GM19238 (cell line): ENCODE measurements at regions not wholly inside any gene's neighbourhood (a gene's known extent, or its start where the extent isn't known, plus 50 kb on each side); places are given as distances from the start of the nearest gene placed in this dataset.

Experiments
- DNase-seq: peaks from one replicate; pipeline ENCODE4 v3.0.0; 2011; ENCODE audit warnings: low spot score; ENCODE audit not compliant: insufficient read length

DNA sequence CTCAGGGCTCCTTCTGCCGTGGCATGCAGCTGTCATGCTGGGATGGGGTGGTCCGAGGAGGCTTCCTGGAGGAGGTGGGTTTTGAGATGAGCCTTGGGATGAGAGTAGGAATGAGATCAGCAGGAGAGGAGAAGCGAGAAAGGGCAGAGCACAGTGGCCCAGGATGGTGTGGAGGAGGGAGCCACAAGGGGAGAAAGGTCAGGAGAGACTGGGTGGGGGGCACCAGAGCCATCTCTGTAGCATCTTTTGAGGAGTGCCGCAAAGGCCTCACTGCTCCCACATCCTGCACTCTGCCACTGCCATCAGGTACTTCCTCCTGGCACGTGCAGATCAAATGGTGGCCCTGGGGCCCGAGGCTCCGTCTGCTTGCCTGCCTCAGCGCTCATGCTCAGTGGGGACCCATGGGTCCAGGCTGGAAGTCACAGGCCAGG is 150.2 kb downstream of the MACROH2A1 start:
- no peak for DNase-seq

DNA sequence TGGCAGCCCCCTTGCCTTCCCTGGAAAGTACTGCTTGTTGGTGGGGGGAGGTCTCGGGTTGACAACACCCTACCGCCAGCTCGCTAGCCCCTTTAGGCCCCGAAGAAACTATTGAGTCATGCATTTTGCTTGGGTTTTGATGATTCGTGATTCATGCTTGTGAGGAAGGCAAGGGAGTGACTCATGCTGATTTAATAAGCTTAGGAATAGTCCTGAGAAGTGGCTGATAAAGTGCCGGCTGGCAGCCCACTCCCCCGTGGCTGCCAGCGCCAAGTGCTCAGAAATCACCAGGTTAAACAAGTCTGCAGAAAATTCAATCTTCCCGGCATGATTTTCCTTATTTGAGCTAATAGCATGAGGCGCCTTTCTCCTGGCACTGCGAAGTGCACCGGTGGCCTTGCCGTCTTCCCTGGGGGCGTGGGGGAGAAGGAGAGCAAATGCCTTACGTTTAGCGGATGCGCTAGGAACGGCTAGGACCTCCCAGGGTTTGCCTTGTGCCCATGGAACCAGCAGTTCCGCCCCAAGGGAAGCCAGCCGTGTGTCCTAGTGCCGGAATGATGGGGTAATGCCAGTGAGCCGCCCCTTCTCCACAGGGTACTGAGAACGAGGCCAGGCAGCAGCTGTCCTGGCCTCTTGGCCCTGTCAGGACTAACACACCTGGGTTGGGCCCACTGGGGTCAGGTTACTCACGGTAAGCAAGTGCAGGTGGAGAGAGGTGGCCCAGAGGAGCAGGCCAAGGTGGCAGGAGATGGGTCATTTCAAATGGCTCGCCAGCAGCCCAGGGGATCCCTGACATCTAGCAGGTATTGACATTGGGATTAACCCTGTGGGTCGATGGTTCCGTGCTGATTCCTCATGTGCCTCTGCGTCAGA is 151.9 kb downstream of the MACROH2A1 start:
- no peak for DNase-seq

GRCh38 chr5:135246605-135246922 is 152.5 kb downstream of the MACROH2A1 start:
- no peak for DNase-seq

DNA sequence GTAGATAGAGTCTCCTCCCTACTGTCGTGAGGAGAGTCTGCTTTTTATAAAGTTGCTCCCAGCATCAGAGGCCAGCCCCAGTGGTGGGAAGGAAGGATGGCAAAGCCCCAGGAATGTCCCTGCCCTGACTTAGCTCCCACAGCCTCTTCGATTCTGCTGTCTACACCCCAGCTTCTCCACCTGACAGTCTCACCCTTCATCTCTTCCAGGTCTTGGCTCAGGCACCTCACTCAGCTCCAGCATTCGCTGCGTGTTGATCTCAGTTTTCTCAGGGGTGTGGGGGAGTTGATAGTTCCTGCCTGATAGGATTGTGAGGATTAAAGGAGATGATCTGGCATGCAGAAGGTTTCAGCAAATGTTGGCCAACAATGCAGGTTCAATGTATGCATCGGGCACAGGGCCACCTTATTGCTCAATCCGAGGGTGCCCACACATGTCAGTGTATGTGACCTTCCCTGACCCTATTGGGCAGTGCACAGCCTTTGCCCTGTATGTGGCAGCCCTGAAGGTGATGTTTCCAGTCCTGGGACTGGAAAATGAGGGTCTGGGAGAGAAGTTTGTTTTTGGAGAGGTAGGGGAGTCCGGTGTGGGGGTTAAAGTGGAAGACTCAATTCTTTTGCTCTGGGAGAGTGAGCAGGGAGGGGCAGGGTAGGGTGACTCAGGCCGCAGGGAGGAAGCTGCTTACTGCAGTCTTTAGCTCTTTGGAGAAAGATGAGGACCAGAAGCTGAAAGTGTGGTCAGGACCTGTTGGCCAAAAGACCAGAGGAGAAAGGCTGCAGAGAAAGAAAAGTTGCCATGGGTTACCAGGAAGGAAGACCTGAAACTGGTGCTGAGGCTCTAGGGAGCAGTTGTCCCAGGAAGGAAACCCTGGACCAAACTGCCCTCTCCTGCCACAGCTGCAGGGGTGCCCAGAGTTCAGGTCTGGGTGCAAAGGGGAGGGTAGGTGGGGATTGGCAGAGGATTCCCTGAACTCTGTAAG is 153.2 kb downstream of the MACROH2A1 start:
- DNase-seq = no peak

- no peak for DNase-seq
These were observed 154.4 kb downstream of the MACROH2A1 start for GRCh38 chr5:135244620-135245021.

- no peak for DNase-seq
These were observed 155.3 kb downstream of the MACROH2A1 start for GRCh38 chr5:135243556-135244285.

DNA sequence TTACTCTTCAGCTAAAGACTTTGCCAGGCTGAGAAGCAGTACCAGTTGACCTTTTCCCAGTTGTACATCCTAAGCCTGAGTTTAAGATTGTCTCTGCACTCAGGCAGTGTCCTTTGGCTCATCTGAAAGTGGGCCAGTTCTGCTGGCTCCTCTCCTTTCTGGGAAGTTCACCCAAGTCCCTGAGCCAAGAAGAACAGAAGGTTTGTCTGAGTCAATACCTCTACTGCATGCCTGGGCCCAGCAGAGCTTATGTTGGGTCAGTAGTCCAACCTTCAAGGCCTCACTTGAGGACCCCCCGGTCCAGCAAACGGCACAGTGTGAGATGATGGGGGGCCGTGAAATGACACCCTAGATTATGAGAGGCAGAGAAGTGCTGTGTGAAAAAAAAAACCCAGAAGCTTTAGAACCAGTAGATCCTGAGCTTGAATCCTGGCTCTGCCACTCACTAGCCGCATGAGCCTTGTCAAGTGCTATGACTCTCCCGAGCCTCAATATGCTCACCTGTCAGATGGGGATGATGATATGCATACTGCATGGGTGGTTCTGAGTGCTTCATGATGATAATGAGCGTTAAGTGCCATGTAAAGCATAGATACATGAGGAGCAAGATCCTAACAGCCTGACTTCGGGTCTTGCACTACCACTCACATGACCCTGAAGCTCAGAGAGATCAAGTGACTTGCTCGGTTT is 156.0 kb downstream of the MACROH2A1 start:
- no peak for DNase-seq

- no peak for DNase-seq
These were observed 156.8 kb downstream of the MACROH2A1 start for GRCh38 chr5:135242021-135242865.

DNA sequence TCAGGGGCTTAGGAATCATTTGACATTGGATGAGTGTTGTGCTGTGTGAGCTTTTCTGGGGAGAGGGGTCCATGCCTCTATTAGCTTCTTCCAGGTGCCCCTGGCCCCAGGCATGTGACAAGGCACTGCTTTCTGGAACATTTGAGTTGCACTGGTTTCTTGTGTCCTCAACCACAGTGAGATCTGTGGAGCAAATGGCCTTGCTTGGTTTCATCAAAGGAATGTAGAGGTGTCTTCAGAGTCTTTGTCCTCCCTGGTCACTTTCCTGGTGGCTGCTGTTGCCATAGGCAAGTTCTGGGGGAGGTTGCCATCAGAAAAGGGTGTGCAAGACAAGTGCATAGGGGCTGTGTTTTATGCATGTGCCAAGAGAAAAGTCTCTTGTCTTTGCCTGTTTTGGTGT is 157.5 kb downstream of the MACROH2A1 start:
- no peak for DNase-seq

DNA sequence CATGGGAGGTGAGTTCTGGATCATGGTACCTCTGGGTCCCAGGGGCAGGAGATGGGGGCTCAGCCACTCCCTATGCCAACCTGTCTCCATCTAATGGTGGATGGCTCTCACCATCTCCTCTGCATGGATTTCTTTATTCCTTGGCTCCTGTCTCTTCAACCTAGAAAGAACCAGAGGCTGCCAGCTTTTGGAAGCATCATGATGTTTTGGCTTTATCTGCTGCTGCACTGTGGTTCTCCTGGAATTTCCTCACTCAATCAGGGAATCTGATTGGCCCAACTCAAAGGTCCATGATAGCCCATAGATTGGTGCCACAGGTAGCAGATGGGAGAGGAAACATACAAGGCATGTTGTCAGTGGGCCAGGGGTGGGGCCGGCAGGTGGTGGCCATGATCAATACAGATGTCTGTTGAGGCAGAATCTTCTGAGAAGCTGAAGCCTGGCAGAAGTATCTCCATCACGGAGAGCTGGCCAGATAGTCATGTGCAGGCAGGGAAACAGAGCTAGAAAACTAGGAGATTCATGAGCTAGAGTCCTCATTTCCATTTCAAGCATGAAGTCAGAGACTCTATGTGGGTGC is 158.2 kb downstream of the MACROH2A1 start:
- no peak for DNase-seq

GRCh38 chr5:135240283-135240633 is 158.8 kb downstream of the MACROH2A1 start:
- no peak for DNase-seq

DNA sequence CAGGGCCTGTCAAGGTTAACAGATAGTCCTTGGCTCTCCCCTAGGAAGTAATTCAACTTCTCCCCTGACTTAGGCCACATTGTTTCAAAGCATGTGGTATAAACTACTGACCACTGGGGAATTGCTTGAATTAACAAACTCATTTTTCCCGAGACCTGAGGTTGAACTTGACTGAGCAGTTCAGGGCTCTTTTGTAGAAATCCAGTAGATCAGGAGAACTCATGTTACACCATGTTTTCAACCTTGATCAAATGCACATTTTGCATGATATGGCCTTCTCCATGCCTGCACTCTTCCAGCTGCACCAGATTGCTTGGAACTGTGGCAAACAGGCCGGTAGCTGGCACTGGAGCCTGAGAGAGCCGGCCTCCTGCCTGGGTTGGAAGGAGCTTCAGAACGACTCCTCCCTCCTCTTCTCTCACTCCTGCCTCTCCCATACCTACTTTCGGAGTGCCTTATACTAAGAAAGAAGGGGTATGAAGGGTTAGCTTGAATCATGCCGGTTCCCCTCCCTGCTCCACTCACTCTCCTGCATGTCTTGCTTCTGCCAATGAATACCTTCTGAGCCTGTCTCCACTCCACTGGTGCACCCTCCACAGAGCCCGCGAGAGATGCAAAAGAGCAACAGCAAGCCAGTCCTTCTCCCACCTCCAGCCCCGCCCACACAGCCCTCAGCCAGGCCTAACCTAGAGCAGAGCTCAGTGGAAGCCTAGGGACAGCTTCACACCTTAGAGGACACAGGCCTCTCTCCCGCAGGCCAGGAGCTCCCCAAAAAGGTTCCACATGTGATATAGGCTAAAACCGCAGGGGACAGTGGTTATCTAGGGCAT is 159.4 kb downstream of the MACROH2A1 start:
- DNase-seq = no peak

- DNase-seq = no peak
These were observed 160.2 kb downstream of the MACROH2A1 start for GRCh38 chr5:135238622-135239452.

DNA sequence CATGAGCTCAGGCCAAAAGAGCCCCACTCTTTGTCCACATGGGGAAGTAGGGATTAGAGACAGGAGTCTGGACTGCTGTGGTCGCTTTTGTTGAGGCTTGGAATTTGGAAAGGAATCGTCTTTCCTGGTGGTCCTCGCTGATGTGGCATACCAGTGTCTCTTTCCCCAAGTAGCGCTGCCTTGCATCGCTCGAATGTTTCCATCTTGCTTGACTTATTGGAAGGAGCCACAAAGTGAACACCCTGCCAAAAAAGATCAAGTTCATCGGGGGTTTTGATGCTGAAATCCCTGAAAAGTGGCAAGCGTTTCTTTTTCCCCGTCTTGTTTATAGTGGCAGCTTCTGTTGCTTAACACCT is 161.3 kb downstream of the MACROH2A1 start:
- no peak for DNase-seq

DNA sequence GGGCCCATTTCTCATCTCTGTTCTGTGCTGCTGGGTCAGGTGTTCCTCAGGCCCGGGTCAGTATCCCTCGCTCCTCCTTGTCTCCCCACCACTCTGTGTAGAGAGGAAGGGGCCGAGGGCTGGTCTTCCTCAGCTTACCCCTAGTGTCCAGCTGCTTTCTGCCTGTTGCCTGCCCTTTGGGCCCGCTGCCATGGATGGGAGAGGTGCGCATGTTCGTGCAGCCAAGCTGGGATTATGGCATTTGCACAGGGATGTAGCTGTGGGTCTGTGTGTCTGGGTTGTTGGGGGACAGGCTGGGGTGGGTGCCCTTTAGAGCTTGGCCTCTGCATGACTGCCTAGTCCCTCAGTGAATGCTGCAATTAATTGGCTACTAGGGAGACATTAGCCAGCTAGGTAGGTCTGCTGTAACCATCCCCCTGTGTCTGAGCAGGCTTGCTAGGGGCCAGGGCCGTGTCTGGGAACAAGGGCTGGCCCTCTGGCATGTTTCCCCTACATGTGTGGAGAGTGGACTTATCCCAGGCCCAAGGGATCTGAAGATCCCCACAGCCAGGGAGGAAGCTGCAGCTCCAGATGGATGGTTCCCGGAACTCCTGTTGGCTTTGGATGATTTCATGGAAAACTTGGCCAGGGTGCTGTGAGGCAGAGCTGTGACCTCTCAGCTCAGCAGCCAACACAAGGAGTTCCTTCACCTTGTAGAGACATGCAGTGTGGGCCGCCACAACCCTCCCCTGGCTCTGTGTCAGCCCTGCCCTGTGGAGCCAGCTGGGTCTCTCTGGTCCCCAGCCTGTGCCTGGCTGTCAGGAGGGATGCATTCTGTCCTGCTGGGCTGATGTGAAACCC is 161.9 kb downstream of the MACROH2A1 start:
- no peak for DNase-seq

DNA sequence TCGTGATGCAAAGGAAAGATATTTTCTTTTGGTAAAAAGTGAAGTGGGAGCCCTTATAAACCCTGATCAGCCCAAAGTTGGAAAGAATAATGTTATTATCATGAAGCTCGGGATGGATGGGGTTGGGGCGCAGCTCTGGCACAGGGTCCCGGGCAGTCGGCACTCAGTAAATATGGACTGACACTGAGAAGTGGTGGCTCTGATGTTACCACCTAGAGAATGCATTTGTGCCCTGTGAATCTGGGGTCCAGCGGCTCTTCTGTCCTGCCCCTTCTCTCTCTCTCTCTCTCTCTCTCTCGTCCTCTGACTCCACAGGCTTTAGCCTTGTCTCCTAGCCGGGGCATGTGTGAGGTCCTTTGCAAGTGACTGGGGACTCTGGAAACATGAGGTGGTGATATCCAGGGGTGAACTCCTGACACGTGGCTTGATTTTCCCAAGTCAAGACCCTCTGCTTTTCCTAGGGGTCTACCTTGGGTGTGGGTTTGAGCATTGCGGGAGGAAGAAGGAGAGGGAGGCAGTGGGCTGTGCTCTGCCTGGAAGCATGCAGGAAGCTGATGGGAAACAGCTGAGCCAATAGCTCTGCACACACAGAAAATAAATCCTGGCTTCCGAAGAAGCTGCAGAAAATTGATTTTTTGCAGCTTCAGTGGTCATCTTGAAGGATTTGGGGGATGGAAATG is 162.7 kb downstream of the MACROH2A1 start:
- no peak for DNase-seq
